ENCODE measurements at regions not wholly inside any gene's neighbourhood (a gene's known extent, or its start where the extent isn't known, plus 50 kb on each side); places are given as distances from the start of the nearest gene placed in this dataset.

GRCh38 chrX:53795576-53795975 is 109.1 kb upstream of the HUWE1 start:
- Histone ChIP-seq H3K4me3 (ENCODE audit: low read length) (no peak overlapping the region), H3K27me3 (ENCODE audit: control insufficient read depth, insufficient read depth, low read length, poor library complexity, severe bottlenecking) (no peaks in the 10 kb centered on the region), H3K4me1 (ENCODE audit: control insufficient read depth, insufficient read depth, low read length) (no peaks in the 10 kb centered on the region), H3K36me3 (ENCODE audit: control insufficient read depth, insufficient read depth, low read length) (no peaks in the 10 kb centered on the region), H3K9ac (ENCODE audit: extremely low read depth, low read length, poor library complexity, severe bottlenecking) (no peak overlapping the region), H3K9me3 (ENCODE audit: control insufficient read depth, low read length) (no peaks in the 10 kb centered on the region), H3K27ac (ENCODE audit: low read depth, low read length) (no peak overlapping the region)
- WGBS, 2 experiments (ENCODE audit: insufficient coverage in 1 of 2, insufficient read length in 1 of 2), result 20 to 55% methylated on average over 1 to 2 of the region's 2 CpGs
- peaks cover 61% of the 10 kb centered on the region for H3K9me3 Mint-ChIP-seq
- H3K27ac Mint-ChIP-seq, result no peak overlapping the region
- H3K36me3 Mint-ChIP-seq (ENCODE audit: low read depth), result no peaks in the 10 kb centered on the region
- peak; percentile 45 for DNase-seq
- no peaks in the 10 kb centered on the region for H3K27me3 Mint-ChIP-seq (ENCODE audit: insufficient read depth)
- TF ChIP-seq, protein P1, sequence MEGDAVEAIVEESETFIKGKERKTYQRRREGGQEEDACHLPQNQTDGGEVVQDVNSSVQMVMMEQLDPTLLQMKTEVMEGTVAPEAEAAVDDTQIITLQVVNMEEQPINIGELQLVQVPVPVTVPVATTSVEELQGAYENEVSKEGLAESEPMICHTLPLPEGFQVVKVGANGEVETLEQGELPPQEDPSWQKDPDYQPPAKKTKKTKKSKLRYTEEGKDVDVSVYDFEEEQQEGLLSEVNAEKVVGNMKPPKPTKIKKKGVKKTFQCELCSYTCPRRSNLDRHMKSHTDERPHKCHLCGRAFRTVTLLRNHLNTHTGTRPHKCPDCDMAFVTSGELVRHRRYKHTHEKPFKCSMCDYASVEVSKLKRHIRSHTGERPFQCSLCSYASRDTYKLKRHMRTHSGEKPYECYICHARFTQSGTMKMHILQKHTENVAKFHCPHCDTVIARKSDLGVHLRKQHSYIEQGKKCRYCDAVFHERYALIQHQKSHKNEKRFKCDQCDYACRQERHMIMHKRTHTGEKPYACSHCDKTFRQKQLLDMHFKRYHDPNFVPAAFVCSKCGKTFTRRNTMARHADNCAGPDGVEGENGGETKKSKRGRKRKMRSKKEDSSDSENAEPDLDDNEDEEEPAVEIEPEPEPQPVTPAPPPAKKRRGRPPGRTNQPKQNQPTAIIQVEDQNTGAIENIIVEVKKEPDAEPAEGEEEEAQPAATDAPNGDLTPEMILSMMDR (conservative IDR thresholded peaks at IDR 0.05), result no peak
- H3K4me1 Mint-ChIP-seq, result no peaks in the 10 kb centered on the region
- no peak overlapping the region for H3K4me3 Mint-ChIP-seq

DNA sequence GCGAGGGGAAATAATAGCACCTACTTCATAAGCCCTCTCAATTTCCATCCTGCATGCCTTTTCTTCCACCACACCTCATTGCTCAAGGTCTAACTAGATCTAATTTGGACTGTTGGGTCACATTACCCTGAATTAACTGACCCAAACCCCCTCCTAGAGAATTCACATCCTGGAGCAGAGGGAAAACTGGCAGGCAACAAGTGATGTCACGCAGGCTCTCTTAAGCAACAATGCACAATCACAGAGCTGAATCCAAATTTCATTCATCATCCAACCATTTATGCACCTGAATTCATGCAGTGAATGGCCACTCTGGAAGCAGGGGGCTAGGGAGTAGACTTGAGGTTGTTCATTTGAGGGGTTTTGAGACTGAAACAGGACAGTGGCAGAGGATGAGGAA is 107.7 kb upstream of the HUWE1 start:
- no peak overlapping the region for H3K27ac ChIP-seq (ENCODE audit: low read depth, low read length)
- TF ChIP-seq, protein P1 (conservative IDR thresholded peaks at IDR 0.05), result no peak
- Mint-ChIP-seq H3K27me3 (ENCODE audit: insufficient read depth) (no peaks in the 10 kb centered on the region), H3K4me3 (no peak overlapping the region), H3K36me3 (ENCODE audit: low read depth) (no peaks in the 10 kb centered on the region), H3K4me1 (no peaks in the 10 kb centered on the region), H3K9me3 (peaks cover 59% of the 10 kb centered on the region), H3K27ac (no peak overlapping the region)
- no peaks in the 10 kb centered on the region for H3K9me3 ChIP-seq (ENCODE audit: control insufficient read depth, low read length)
- no peak overlapping the region for H3K9ac ChIP-seq (ENCODE audit: extremely low read depth, low read length, poor library complexity, severe bottlenecking)
- H3K4me1 ChIP-seq (ENCODE audit: control insufficient read depth, insufficient read depth, low read length), result no peaks in the 10 kb centered on the region
- H3K27me3 ChIP-seq (ENCODE audit: control insufficient read depth, insufficient read depth, low read length, poor library complexity, severe bottlenecking), result no peaks in the 10 kb centered on the region
- H3K4me3 ChIP-seq (ENCODE audit: low read length), result no peak overlapping the region
- WGBS, 2 experiments (ENCODE audit: insufficient coverage in 1 of 2, insufficient read length in 1 of 2), result 95% methylated on average over 2 of the region's 2 CpGs; no CpG with 5 or more reads in 1 of the 2 experiments
- no peaks in the 10 kb centered on the region for H3K36me3 ChIP-seq (ENCODE audit: control insufficient read depth, insufficient read depth, low read length)
- no peak for DNase-seq

GRCh38 chrX:53768865-53769264 is 82.3 kb upstream of the HUWE1 start:
- H3K4me1 Mint-ChIP-seq, result no peaks in the 10 kb centered on the region
- H3K9me3 ChIP-seq (ENCODE audit: control insufficient read depth, low read length), result peaks cover 7% of the 10 kb centered on the region
- H3K27me3 ChIP-seq (ENCODE audit: control insufficient read depth, insufficient read depth, low read length, poor library complexity, severe bottlenecking), result no peaks in the 10 kb centered on the region
- no peak for DNase-seq
- no peak overlapping the region for H3K27ac ChIP-seq (ENCODE audit: low read depth, low read length)
- no peaks in the 10 kb centered on the region for H3K4me1 ChIP-seq (ENCODE audit: control insufficient read depth, insufficient read depth, low read length)
- no peaks in the 10 kb centered on the region for H3K36me3 ChIP-seq (ENCODE audit: control insufficient read depth, insufficient read depth, low read length)
- WGBS, 2 experiments (ENCODE audit: insufficient coverage in 1 of 2, insufficient read length in 1 of 2), result 94% methylated on average over 6 of the region's 7 CpGs; no CpG with 5 or more reads in 1 of the 2 experiments
- no peak overlapping the region for H3K4me3 Mint-ChIP-seq
- no peak overlapping the region for H3K27ac Mint-ChIP-seq
- H3K9ac ChIP-seq (ENCODE audit: extremely low read depth, low read length, poor library complexity, severe bottlenecking), result no peak overlapping the region
- H3K9me3 Mint-ChIP-seq, result peaks cover 40% of the 10 kb centered on the region
- H3K36me3 Mint-ChIP-seq (ENCODE audit: low read depth), result peaks cover 2% of the 10 kb centered on the region
- TF ChIP-seq, protein P1 (conservative IDR thresholded peaks at IDR 0.05), result no peak
- H3K4me3 ChIP-seq (ENCODE audit: low read length), result no peak overlapping the region
- H3K27me3 Mint-ChIP-seq (ENCODE audit: insufficient read depth), result no peaks in the 10 kb centered on the region

All from endodermal cell (in vitro differentiated cells).